CD14-positive monocyte (primary cell): ENCODE measurements at regions not wholly inside any gene's neighbourhood (a gene's known extent, or its start where the extent isn't known, plus 50 kb on each side); places are given as distances from the start of the nearest gene placed in this dataset.

Source experiments
- DNase-seq, 3 donors: peaks; one replicate each; pipeline ENCODE4 v3.0.0-alpha.2; 2011 to 2022
- H2AFZ ChIP-seq: 2 replicates; pipeline ENCODE4 v1.6.0; 2012; ENCODE audit warnings: mild to moderate bottlenecking, low read depth, low read length, inconsistent platforms; ENCODE audit not compliant: insufficient read depth, poor library complexity, severe bottlenecking
- H3K27ac ChIP-seq, 2 donors: 1 replicate in 1 of 2; 2 replicates in 1 of 2; pipeline ENCODE4 v1.5.1; 2012 to 2013; ENCODE audit warnings: low read length in 2 of 2, control low read depth in 1 of 2, inconsistent platforms in 1 of 2, low read depth in 1 of 2, mild to moderate bottlenecking in 1 of 2
- H3K27me3 ChIP-seq, 2 donors: one replicate each; pipeline versions ENCODE4 v1.6.0 to v1.6.1; 2011 to 2013; ENCODE audit warnings: low read length in 2 of 2; ENCODE audit not compliant: control insufficient read depth in 2 of 2, insufficient read depth in 2 of 2
- H3K36me3 ChIP-seq, 2 donors: replicated peaks in 1 of 2; 1 replicate in 1 of 2; 2 replicates in 1 of 2; pipeline versions ENCODE4 v1.5.1 to v1.6.1; 2012 to 2013; ENCODE audit warnings: low read length in 2 of 2, control low read depth in 1 of 2, inconsistent platforms in 1 of 2, mild to moderate bottlenecking in 1 of 2; ENCODE audit not compliant: insufficient read depth in 2 of 2, control insufficient read depth in 1 of 2
- H3K4me1 ChIP-seq, 2 donors: 1 replicate in 1 of 2; 2 replicates in 1 of 2; pipeline versions ENCODE4 v1.5.1 to v1.6.1; 2012 to 2013; ENCODE audit warnings: low read length in 2 of 2, control low read depth in 1 of 2, inconsistent platforms in 1 of 2, mild to moderate bottlenecking in 1 of 2, moderate library complexity in 1 of 2; ENCODE audit not compliant: insufficient read depth in 2 of 2, control insufficient read depth in 1 of 2
- H3K4me2 ChIP-seq: replicated peaks from 2 replicates; pipeline ENCODE3; 2012; ENCODE audit warnings: low read length, moderate library complexity, mild to moderate bottlenecking; ENCODE audit not compliant: poor library complexity, severe bottlenecking; ENCODE audit errors: extremely low read depth
- H3K4me3 ChIP-seq, 3 experiments: fragments of 200-600 bp in 1 of 3; sonication (generic) in 1 of 3; replicated peaks in 1 of 3; 1 replicate in 2 of 3; 2 replicates in 1 of 3; pipeline ENCODE4 v1.5.1; 2011 to 2013; ENCODE audit warnings: low read length in 3 of 3, mild to moderate bottlenecking in 3 of 3, control low read depth in 2 of 3, low read depth in 2 of 3, inconsistent platforms in 1 of 3, moderate library complexity in 1 of 3
- H3K79me2 ChIP-seq: 2 replicates; pipeline ENCODE4 v1.6.0; 2012; ENCODE audit warnings: mild to moderate bottlenecking, control low read depth, inconsistent platforms, low read length, moderate library complexity; ENCODE audit not compliant: insufficient read depth
- H3K9ac ChIP-seq: 2 replicates; pipeline ENCODE4 v1.6.0; 2017; ENCODE audit warnings: low read length, mild to moderate bottlenecking; ENCODE audit not compliant: insufficient read depth, poor library complexity, severe bottlenecking
- H3K9me3 ChIP-seq, 2 donors: replicated peaks in 1 of 2; 1 replicate in 1 of 2; 2 replicates in 1 of 2; pipeline versions ENCODE4 v1.5.1 to v1.6.1; 2012 to 2013; ENCODE audit warnings: low read length in 2 of 2, control low read depth in 1 of 2; ENCODE audit not compliant: control insufficient read depth in 1 of 2, insufficient read depth in 1 of 2
- H4K20me1 ChIP-seq: 2 replicates; pipeline ENCODE4 v1.6.0; 2012; ENCODE audit warnings: mild to moderate bottlenecking, low read length, control low read depth, moderate library complexity; ENCODE audit not compliant: insufficient read depth
- H3K27ac Mint-ChIP-seq, 7 donors: one replicate each; pipeline ENCODE4 v1.8.0; 2020; ENCODE audit warnings: mild to moderate bottlenecking in 7 of 7, mixed read lengths in 7 of 7, moderate library complexity in 6 of 7, inconsistent platforms in 2 of 7
- H3K27me3 Mint-ChIP-seq, 3 donors: one replicate each; pipeline ENCODE4 v1.8.0; 2021 to 2022; ENCODE audit warnings: low read depth in 3 of 3, mild to moderate bottlenecking in 3 of 3, mixed read lengths in 3 of 3, moderate library complexity in 3 of 3, inconsistent platforms in 1 of 3
- H3K36me3 Mint-ChIP-seq, 2 donors: one replicate each; pipeline ENCODE4 v1.8.0; 2020; ENCODE audit warnings: mixed read lengths in 2 of 2, inconsistent platforms in 1 of 2, mild to moderate bottlenecking in 1 of 2
- H3K4me1 Mint-ChIP-seq: one replicate; pipeline ENCODE4 v1.8.0; 2020; ENCODE audit warnings: mild to moderate bottlenecking, mixed read lengths
- H3K4me3 Mint-ChIP-seq, 2 donors: one replicate each; pipeline ENCODE4 v1.8.0; 2020; ENCODE audit warnings: mild to moderate bottlenecking in 2 of 2, mixed read lengths in 2 of 2, moderate library complexity in 1 of 2
- H3K9me3 Mint-ChIP-seq, 7 donors: one replicate each; pipeline ENCODE4 v1.8.0; 2020 to 2022; ENCODE audit warnings: mixed read lengths in 7 of 7, mild to moderate bottlenecking in 6 of 7, moderate library complexity in 6 of 7, inconsistent platforms in 2 of 7
- CTCF ChIP-seq: fragments of 200-600 bp; IDR thresholded peaks from one replicate; pipeline ENCODE4 v1.8.0; 2022; ENCODE audit warnings: antibody characterized with exemption, mild to moderate bottlenecking
- WGBS: methylation state at CpG from one replicate; pipeline ENCODE4 v1.1.5; 2013; ENCODE audit warnings: missing lambda C conversion rate; ENCODE audit not compliant: insufficient coverage; 5-methylcytosine and 5-hydroxymethylcytosine counted together
- intact Hi-C, 2 donors: fragments of 100-400 bp; cut with micrococcal nuclease; formaldehyde crosslinking; loops; one replicate each; pipeline versions ENCODE4 v1.15.0 to v1.15.1; 2023

GRCh38 chr5:44660251-44660650 is 148.5 kb upstream of the MRPS30 start:
- H3K9ac ChIP-seq: no peak overlapping the region
- H2AFZ ChIP-seq: no peak overlapping the region
- peaks cover 26 to 37% of the 10 kb centered on the region in 2 donors for H3K9me3 ChIP-seq
- no peak overlapping the region for H3K27ac ChIP-seq
- Mint-ChIP-seq H3K27me3 (peaks cover 0 to 1% (median 0%) of the 10 kb centered on the region in 3 donors), H3K4me3 (no peak overlapping the region), H3K27ac (no peak overlapping the region), H3K9me3 (peaks cover 9 to 23% (median 10%) of the 10 kb centered on the region in 7 donors), H3K36me3 (no peaks in the 10 kb centered on the region), H3K4me1 (no peaks in the 10 kb centered on the region)
- intact Hi-C loops: no loop called here
- no peak overlapping the region for H3K4me3 ChIP-seq
- no peaks in the 10 kb centered on the region for H3K27me3 ChIP-seq
- H3K4me1 ChIP-seq: no peaks in the 10 kb centered on the region
- H3K4me2 ChIP-seq: no peak overlapping the region
- no peaks in the 10 kb centered on the region for H4K20me1 ChIP-seq
- no peak for TF ChIP-seq CTCF
- H3K36me3 ChIP-seq: no peaks in the 10 kb centered on the region
- no peaks in the 10 kb centered on the region for H3K79me2 ChIP-seq
- no peak for DNase-seq

GRCh38 chr5:44659334-44659733 is 149.4 kb upstream of the MRPS30 start:
- Histone ChIP-seq H3K27ac (no peak overlapping the region), H4K20me1 (no peaks in the 10 kb centered on the region), H3K4me2 (no peak overlapping the region), H3K4me3 (no peak overlapping the region), H3K9ac (no peak overlapping the region), H2AFZ (no peak overlapping the region), H3K4me1 (no peaks in the 10 kb centered on the region), H3K27me3 (no peaks in the 10 kb centered on the region), H3K9me3 (peaks cover 17 to 33% of the 10 kb centered on the region in 2 donors), H3K36me3 (no peaks in the 10 kb centered on the region), H3K79me2 (no peaks in the 10 kb centered on the region)
- no peak for TF ChIP-seq CTCF
- 53% methylated on average over 3 of the region's 3 CpGs for WGBS
- Mint-ChIP-seq H3K27ac (no peak overlapping the region), H3K4me1 (no peaks in the 10 kb centered on the region), H3K36me3 (no peaks in the 10 kb centered on the region), H3K9me3 (peaks cover 7 to 18% (median 10%) of the 10 kb centered on the region in 7 donors), H3K27me3 (peaks cover 0 to 1% (median 0%) of the 10 kb centered on the region in 3 donors), H3K4me3 (no peak overlapping the region)
- intact Hi-C loops: no loop called here
- DNase-seq: no peak
